ENCODE measurements at regions not wholly inside any gene's neighbourhood (a gene's known extent, or its start where the extent isn't known, plus 50 kb on each side); places are given as distances from the start of the nearest gene placed in this dataset.

GRCh38 chr20:4600308-4601014 lies 85.8 kb upstream of the PRNP start:
- DNase-seq (ENCODE audit: low read depth) = no peak

- DNase-seq (ENCODE audit: low read depth) = no peak
Observed at GRCh38 chr20:4597215-4597614, 89.0 kb upstream of the PRNP start.

GRCh38 chr20:4593149-4593525 lies 93.1 kb upstream of the PRNP start:
- DNase-seq (ENCODE audit: low read depth) = no peak

GRCh38 chr20:4592316-4593148 lies 93.7 kb upstream of the PRNP start:
- DNase-seq (ENCODE audit: low read depth) = no peak

- DNase-seq (ENCODE audit: low read depth) = no peak
Observed at GRCh38 chr20:4591975-4592315, 94.3 kb upstream of the PRNP start.

- DNase-seq (ENCODE audit: low read depth) = no peak
Observed at GRCh38 chr20:4585758-4586157, 100.5 kb upstream of the PRNP start.

GRCh38 chr20:4585104-4585753 lies 101.0 kb upstream of the PRNP start:
- DNase-seq (ENCODE audit: low read depth) = peak; percentile 65

- no peak for DNase-seq (ENCODE audit: low read depth)
Observed at GRCh38 chr20:4584510-4584909, 101.7 kb upstream of the PRNP start.

GRCh38 chr20:4581838-4582237 lies 104.4 kb upstream of the PRNP start:
- no peak for DNase-seq (ENCODE audit: low read depth)

GRCh38 chr20:4578375-4578774 lies 107.9 kb upstream of the PRNP start:
- DNase-seq (ENCODE audit: low read depth) = no peak

- no peak for DNase-seq (ENCODE audit: low read depth)
Observed at GRCh38 chr20:4574356-4574690, 111.9 kb upstream of the PRNP start.

GRCh38 chr20:4573564-4574355 lies 112.5 kb upstream of the PRNP start:
- DNase-seq (ENCODE audit: low read depth) = peak; percentile 76

GRCh38 chr20:4571759-4572531 lies 114.3 kb upstream of the PRNP start:
- no peak for DNase-seq (ENCODE audit: low read depth)

GRCh38 chr20:4569865-4570264 lies 116.4 kb upstream of the PRNP start:
- DNase-seq (ENCODE audit: low read depth) = no peak

GRCh38 chr20:4569092-4569491 lies 117.2 kb upstream of the PRNP start:
- DNase-seq (ENCODE audit: low read depth) = no peak

- DNase-seq (ENCODE audit: low read depth) = no peak
Observed at GRCh38 chr20:4568361-4568959, 117.8 kb upstream of the PRNP start.

- no peak for DNase-seq (ENCODE audit: low read depth)
Observed at GRCh38 chr20:4567170-4567569, 119.1 kb upstream of the PRNP start.

GRCh38 chr20:4563534-4563933 lies 122.7 kb upstream of the PRNP start:
- peak; percentile 50 for DNase-seq (ENCODE audit: low read depth)

GRCh38 chr20:4563031-4563430 lies 123.2 kb upstream of the PRNP start:
- no peak for DNase-seq (ENCODE audit: low read depth)

GRCh38 chr20:4560667-4561066 lies 125.6 kb upstream of the PRNP start:
- no peak for DNase-seq (ENCODE audit: low read depth)

- DNase-seq (ENCODE audit: low read depth) = no peak
Observed at GRCh38 chr20:4559906-4560305, 126.3 kb upstream of the PRNP start.

Measured in non-pigmented ciliary epithelial cell (primary cell).